NCI-H1930 (cell line): ENCODE measurements at regions not wholly inside any gene's neighbourhood (a gene's known extent, or its start where the extent isn't known, plus 50 kb on each side); places are given as distances from the start of the nearest gene placed in this dataset.
"Not testable (repeated sequence)": the region's sequence is repeated elsewhere in the genome, so short reads cannot be mapped to it uniquely, and the experiment has no call there.

ENCODE experiments used
- DNase-seq, 2 experiments: peaks; one replicate each; lab custom pipeline; 2025; lab: John Stamatoyannopoulos, UW

DNA sequence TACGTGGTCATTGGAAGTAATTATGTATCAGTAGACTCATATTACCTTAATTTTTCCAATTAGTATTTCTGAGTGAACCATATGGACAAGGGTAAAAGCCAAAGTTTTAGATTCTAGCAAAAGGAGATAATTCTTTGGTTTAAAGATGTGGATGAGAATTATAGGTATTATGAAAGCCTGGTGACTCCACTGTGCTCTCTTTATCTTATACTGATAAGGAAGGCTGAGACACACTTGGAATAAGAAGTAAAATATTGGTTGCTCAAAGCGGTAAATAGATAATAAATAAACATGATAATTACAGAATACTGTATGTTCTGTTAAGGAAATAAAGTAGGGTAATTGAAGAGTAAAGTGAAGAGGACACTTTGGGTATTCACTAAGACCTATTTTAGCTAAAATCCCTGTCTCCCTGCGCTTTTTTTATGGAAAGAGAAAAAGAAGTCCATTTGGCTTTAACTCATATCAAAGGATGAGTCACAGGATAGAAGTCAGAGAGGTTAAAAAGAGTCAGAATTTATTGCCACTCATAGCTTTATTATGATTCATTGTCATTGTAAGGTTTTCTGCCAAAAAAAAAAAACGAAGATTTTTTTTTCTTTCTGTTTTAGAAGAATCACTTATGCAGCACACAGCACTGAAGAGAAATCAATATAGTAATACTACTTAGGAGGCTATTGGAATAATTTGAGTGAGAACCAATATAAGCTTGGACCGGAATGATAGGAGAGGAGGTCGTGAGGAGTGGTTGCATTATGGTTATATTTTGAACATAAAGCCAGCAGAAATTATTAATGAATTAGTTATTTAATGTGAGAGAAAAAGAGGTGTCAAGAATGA is 2463.1 kb downstream of the ARAP2 start:
- DNase-seq, result no peak

DNA sequence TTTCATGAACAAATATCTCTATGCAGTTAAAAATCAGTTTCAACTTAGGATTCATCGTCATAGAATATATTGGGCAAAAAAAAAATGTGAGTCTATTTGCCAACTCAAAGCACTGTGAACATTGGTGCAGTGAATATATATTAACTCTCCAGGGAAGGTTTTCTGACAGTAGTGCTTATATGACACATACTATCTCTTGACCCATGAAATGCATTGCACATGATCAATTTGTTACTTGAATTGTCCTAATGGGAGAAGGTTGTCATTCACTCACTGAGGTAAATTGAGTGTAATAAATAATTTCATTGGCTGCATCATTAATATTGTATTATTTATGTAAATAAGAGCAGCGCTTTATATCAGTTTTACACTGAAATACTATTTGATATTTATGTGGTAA is 2458.5 kb downstream of the ARAP2 start:
- no peak for DNase-seq

DNA sequence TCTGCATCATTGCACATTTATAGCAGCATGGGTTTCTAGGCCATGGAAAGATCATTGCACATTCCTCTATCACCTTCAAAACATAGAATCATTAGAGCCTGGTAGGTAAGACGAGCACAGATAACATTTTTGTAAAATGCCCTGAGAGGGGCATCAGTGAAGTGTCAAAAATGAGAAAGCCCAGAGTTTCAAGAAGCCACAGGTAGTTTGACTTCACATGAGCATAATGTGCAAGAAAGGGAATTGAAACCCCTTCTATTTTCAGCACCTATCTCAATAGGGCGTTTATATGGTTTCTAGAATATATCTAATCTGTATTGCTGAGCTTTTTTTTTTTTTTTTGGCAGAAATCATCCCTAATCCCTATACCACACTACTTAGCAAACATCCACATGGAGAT is 2441.7 kb downstream of the ARAP2 start:
- DNase-seq, result no peak

DNA sequence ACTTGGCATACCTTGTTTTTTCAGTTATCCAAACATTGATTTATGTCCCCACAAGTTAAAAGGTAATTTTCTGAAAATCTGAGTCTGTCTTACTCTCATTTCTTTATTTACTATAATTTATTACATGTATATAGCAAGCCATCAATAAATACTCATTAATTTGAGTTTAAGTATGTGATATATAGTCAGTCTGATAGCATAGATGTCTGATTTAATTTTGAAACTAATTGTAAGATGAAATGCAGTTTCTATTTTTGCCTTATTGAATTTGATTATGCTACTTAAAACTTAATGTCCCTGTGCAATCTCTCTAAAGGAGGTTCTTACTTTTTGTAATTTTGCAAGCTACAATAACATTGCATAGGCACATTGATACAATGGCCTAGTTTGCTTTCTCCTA is 2418.6 kb downstream of the ARAP2 start:
- no peak for DNase-seq

DNA sequence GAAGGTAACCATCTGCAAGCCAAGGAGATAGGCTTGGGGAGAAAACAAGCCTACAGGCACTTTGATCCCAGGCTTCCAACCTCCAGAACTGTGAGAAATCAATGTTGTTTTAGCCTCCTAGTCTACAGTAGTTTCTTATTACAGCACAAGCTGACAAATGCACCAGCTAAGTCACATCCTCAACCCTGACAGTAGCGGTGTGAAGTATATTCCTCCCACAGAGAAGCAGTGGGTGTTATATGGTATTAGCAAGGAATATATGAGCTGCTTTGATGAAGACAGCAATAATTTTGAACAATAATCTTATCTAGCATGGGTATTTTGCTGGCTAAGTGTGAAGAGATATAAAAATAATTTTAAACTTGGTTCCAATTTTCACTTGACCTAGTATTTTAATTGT is 2415.0 kb downstream of the ARAP2 start:
- not testable (repeated sequence) for DNase-seq

DNA sequence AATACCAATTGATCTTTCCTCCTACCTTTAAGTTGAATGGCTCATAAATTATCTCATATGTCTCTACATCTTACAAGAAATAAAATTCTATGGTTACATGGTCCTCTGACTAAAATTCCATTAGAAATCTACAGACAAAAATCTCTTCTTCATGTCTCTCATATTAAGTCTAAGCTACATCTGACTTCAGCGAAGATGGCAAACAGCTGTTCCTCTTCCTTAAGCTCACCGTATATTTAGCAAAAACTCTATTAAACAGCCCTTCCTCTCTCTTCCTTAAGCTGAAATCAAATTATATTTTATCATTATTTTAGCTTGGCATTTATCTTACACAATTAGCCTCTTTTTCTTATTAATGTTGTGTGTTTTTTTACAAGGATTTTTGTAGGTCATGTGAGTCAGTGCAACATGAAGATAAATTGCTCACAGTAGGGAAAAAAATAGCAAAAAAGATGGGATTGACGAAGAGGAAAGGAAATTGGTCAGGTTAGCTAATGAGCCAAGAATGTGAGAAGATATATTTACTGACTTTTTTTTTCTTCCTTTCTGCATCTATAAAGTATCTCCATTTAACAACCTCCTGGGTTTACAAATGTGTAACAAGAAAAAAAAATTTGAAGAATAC is 2412.8 kb downstream of the ARAP2 start:
- no peak for DNase-seq

DNA sequence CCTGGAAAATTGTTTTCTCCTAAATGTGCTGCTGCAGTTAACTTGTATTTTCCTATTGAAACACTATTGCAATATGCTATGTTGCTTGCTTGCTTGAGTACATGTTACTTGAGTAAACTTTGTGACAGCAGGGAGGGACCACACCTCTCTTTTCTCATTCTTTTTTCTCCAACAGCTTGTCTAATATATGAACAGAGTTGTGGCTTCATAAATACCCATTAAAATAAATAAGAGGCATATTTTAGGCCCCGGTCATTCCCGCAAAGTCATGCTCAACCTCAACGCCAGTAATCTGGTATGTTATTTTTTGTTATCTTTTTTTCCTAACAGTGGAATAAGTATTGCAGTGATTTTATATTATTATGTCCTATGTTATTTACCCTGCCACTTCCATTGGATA is 2408.6 kb downstream of the ARAP2 start:
- DNase-seq, result not testable (repeated sequence)

DNA sequence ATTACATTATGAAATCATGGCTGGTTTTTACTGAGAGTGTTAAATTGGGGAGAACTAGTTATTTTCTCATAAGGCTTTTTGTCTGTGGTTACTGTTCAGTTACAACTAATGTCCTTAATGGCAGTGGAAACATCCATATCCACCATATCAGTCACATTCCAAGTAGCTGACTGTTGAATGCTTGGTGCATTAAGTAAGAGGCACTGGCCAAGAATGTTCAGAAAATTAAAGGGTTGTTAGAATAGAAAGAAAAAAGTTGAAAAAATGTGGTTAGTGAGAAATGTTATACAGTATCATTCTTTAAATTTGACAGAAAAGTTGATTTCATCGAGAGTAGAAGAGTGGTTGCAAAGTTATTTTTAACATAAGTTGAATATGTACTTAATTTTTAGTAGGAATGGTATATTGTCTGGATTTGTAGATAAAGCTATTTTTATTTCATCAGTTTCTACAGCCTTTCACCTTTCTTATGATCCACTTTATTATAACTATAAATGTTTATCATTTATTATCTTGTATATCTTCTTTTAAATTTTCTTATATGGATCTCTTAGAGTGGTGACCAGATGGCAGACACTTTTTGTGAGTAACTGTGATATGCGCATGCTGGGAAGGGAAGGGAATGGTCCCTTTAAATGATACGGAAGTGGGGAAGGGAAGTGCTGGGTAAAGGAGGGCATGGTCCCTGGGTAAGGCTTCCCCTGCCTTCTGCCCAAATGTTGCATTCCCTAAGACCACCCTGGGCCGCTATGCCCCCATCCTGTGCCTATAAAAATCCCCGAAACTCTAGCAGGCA is 2407.1 kb downstream of the ARAP2 start:
- no peak for DNase-seq

DNA sequence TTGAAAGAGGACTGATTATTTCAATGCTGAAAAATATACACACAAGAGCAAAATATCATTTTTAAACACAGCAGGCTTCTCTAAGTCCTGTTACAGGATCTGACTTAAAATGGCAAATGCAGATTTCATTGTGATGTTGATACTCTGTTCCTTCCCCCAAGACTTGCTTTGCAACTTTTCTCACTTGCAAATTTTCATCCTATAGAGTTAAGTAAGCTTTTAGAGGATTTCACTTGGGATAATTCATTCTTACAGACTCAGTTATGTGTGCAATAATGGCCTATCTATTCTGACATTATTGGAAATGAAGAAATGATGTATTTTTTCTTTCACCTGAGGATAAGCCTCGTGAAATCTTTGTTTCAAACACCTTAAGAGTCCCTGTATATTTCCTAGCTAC is 2403.2 kb downstream of the ARAP2 start:
- no peak for DNase-seq

DNA sequence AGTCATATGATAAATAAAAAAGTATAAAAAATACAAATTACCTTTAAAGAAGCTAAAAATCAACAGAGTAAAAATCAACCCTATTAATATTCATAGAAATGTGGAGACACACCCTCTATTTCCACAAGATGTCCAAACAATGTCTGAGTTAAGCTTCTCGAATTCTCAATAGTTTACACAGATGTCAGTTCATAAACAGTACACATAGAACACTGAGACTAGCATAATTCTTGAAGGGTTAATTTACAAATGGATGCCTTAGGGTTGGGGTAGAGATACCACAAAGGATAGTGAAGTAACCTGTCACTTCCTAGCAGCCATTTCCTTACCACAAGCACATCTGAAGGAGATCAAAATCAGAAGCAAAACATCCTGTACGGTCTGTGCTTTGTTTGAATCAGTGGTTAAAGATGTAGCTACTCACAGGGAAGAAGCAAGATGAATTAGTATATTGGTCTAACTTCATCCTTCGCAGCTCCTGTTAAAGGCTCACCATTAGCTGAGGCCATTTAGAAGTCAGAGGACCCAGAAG is 2393.9 kb downstream of the ARAP2 start:
- DNase-seq, result no peak

DNA sequence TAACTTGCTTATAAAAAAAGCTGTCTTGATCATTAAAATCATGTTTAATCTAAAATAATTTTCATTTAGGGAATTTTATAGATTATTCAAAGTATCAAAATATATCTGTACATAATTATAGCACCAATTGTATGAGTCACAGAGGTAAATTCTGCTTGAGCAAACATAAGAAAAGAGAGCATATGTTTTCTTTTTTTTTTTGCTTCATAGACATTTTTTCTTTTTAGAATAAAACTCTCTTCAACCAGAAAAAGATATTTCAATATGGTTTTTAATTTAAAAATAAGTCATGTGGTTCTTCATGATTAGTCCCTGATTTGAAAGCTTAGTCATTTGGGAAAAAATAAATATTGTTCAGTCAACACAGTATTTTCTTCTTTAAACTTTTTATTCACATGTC is 2390.6 kb downstream of the ARAP2 start:
- DNase-seq, result not testable (repeated sequence)

DNA sequence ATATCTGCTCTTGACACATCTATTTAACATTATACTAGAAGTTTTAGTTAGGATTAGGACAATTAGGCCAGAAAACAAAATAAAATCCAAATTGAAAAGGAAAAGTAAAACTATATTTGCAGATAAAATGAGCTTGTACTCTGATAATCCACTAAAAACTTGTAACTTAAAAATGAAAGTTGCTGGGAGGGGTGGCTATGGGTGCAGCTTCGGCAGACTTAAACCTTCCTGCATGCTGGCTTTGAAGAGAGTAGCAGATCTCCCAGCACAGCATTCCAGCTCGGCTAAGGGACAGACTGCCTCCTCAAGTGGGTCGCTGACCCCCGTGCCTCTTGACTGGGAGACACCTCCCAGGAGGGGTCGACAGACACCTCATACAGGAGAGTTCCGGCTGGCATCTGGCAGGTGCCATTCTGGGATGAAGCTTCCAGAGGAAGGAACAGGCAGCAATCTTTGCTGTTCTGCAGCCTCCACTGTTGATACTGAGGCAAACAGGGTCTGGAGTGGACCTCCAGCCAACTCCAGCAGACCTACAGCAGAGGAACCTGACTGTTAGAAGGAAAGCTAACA is 2379.9 kb downstream of the ARAP2 start:
- no peak for DNase-seq

DNA sequence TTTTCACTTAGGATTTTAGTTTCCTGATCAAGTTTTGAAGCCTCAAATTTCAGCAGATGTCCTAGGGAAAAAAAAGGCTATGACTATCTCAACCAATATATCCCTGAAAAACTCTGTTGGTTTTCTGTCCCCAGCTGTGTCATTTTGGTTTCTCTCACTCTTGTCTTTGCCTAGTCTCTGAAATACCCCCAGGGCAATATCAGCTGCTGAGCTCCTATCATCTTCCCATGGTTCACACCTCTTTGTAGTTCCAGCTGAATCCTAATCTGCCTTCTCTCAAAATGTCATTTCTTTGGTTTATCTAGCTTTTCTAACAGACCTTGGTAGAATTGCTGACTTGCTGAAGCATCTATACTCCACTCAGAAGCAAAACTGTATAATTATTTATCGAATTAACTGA is 2370.5 kb downstream of the ARAP2 start:
- DNase-seq, result no peak

DNA sequence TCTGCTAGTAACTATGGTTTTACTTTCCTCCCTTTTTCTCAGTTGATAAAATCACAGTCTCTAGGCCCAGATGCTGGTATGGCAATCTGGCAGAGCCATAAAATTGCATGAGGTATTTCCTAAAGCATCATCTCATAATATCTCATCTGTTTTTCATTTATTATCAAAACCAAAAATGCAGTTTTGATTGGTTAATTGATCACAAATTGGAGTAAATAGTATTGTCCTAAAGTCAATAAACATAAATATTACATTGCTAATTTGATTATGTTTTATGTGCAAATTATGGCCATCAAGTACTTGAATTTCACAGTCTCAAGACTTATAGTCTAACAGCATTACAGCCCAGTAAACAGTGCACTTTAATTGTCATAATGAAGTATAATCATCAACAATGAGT is 2365.6 kb downstream of the ARAP2 start:
- no peak for DNase-seq

DNA sequence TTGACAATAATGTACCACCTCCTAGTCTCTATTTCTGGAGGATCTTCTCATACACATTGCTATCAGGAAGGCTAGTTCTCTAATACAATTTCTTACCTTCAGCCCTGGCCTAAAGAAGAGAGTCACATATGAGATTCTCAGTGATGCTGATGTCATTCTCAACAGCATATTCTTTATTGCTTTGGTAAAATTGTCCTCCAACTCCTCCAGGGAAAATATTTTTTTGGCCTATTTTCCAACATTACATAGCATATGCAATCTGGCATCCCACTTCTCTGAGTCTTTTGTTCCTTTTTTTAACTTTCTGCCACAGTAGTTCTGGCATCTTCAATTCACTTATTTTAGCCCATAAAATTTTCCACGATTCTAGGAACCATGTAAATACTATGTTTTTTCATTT is 2363.1 kb downstream of the ARAP2 start:
- DNase-seq, result no peak

DNA sequence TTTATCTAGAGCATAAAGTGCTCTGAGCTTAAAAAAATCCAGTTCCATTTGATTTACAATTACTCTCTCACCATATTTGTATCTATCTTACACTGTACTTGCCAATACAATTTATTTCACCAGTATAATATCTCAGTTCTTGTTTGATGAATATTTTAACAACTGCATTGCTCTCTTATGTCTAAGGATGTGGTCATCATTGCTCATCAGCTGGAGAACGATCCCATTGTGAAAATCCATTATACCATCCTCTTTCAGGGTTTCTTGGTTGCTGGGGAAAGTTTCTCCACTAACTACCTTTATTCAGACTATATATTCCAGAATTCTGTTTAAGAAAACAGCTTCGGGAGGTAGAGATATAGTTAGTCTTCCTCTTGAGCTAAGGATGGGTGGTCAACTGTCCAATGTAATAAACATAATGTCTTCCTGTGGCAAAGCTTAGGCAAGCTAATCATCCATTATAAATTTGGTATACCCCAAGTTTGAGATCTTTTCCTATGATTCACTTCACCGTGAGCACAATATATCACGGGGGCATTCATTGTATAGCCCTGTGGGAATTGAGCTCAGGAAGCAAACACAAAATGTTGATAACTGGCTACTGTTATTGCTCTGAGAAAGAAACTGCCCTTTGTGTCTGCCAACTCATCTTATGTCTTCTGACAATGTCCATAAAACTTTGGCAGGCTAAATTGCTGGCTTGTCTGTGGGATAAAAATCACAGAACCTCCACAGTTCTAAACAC is 2361.9 kb downstream of the ARAP2 start:
- DNase-seq, result no peak

DNA sequence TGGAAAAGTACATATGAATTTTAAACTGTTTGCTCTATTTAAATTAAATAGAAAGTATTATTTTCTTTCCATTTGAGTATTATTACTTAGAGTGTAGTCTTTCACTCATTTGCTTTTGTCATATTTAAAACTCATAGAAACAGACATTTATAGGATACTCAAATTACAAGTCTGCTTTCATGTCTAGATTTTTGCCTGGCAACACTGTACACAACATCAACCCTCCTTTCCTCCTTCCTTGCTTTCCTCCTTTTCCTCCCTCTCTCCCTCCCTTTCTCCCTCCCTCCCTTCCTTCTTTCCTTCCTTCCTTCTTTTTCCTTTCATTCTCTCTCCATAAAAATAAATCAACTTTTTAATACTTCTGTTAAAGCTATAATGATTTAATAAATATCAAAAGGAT is 2361.2 kb downstream of the ARAP2 start:
- DNase-seq, result no peak

DNA sequence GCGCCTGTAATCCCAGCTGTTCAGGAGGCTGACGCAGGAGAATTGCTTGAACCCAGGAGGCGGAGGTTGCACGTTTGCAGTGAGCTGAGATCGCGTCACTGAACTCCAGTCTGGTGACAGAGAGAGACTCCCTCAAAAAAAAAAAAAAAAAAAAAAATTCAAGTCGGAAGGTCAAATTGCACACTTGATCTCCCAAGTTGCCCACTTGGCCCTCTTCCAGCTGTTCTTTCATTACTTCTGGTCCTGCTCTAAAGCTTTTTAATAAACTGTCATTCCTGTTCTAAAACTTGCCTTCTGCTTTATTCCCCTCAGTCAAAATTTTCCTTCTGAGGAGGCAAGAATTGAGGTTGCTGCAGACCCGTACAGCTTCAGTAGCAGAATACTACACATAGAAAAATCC is 2358.0 kb downstream of the ARAP2 start:
- DNase-seq, result no peak

DNA sequence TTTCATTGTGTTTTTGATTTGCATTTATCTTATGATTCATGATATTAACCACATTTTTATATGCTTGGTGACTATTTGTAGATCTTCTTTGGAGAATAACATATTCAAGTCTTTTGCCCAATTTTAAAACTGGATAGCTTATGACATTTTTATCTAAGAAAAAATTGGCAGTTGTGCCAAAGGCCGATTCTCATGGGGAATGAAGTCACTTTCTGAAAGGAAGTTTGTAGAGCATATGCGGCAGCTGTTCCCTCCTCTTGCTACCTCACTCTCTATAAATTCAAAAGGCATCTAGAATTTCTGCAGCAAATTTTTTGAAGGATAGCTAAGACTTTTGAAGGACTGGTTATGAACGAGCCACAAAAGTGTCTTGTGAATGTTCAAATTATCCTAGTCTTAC is 2353.5 kb downstream of the ARAP2 start:
- DNase-seq, result no peak

DNA sequence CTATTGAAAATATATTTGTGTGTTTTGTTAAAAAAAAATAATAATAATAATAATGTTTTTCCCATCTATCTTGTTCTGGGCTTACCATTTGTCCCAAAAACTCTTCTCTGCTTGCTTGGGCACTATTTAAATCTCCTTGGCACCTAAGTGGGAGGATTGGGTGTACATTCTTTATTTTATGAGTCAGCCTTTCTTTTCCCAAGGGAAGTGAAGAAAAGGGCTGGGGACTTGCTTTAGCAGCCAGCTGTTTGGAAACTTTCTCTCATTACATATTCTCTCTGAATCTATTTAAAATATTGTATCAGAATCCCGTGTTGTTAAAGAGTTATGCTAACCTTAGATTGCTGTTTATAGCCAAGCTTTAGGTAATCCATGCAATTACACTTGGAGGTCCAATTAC is 2332.4 kb downstream of the ARAP2 start:
- no peak for DNase-seq

DNA sequence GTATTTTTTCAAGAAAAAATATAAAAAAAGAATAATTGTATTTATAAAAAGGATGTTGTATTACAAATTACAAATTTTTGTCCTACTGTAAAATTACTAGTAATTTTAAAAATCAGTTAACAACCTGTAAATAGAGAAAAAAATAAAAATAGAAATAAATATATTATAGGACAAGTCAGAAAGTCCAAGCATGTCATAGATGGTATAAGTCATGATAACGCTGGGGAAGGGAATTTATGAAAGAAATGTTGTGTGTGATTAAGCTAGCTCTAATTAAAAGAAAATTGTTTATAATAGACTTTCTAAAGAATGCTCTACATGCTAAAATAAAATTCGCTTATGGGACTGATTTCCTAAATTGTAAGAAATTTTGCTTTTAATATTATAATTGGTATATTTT is 2329.9 kb downstream of the ARAP2 start:
- no peak for DNase-seq

DNA sequence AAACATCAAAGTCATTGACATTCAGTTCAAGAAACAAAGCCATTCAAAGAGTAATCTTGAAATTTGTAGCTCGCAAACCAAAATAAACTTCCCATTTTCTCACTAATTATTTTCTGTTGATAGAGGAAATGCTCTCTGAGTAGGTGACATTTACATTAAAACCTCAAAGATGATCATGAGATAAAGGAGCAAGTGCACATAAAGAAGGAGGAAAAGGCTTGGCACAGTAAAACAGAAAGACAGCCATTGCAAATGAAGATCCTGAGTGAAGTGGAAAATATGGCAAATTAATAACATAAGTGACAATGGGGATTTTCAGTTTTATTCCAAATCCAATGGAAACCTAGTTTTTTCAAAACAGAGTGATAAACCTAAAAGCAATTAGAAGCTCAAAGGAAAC is 2320.8 kb downstream of the ARAP2 start:
- DNase-seq, result no peak
